ENCODE measurements at regions not wholly inside any gene's neighbourhood (a gene's known extent, or its start where the extent isn't known, plus 50 kb on each side); places are given as distances from the start of the nearest gene placed in this dataset.

GRCh38 chr6:167668754-167669552, 157.8 kb upstream of the AFDN start:
- BruUV-seq (replicated peaks) = no TSS peak
- no peaks in the 10 kb centered on the region for H3K9me3 ChIP-seq (replicated peaks; ENCODE audit: control insufficient read depth, insufficient read depth, low read length)

More at GRCh38 chr6:167668754-167669552, 157.8 kb upstream of the AFDN start:
- H3K4me2 ChIP-seq (ENCODE audit: insufficient read depth, low read length) = no peak overlapping the region
- DNase-seq (ENCODE audit: low read depth, low spot score) (no peak), FAIRE-seq (no peak)
- no peaks in the 10 kb centered on the region for H3K79me2 ChIP-seq (ENCODE audit: control insufficient read depth, insufficient read depth, low read length)
- no peak overlapping the region for H2AFZ ChIP-seq (ENCODE audit: low read depth, low read length)
- dilution Hi-C loops (cut with MboI; ENCODE audit: extremely low pct_ligation_motif_present, low sequenced_read_pairs) (no loop called here), intact Hi-C loops (cut with micrococcal nuclease) (no loop called here)
- H3K27ac ChIP-seq (ENCODE audit: insufficient read depth, low read depth, low read length) = no peak overlapping the region
- no peaks in the 10 kb centered on the region for H3K4me1 ChIP-seq (ENCODE audit: control insufficient read depth, extremely low read depth, insufficient read depth, low read length)
- TF ChIP-seq, protein P1, sequence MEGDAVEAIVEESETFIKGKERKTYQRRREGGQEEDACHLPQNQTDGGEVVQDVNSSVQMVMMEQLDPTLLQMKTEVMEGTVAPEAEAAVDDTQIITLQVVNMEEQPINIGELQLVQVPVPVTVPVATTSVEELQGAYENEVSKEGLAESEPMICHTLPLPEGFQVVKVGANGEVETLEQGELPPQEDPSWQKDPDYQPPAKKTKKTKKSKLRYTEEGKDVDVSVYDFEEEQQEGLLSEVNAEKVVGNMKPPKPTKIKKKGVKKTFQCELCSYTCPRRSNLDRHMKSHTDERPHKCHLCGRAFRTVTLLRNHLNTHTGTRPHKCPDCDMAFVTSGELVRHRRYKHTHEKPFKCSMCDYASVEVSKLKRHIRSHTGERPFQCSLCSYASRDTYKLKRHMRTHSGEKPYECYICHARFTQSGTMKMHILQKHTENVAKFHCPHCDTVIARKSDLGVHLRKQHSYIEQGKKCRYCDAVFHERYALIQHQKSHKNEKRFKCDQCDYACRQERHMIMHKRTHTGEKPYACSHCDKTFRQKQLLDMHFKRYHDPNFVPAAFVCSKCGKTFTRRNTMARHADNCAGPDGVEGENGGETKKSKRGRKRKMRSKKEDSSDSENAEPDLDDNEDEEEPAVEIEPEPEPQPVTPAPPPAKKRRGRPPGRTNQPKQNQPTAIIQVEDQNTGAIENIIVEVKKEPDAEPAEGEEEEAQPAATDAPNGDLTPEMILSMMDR (IDR thresholded peaks at IDR 0.05; ENCODE audit: extremely low read depth in 1 of 2, insufficient read depth in 1 of 2, low read depth in 1 of 2, low read length in 2 of 2) = no peak
- TF ChIP-seq EZH2 (IDR thresholded peaks at IDR 0.05; ENCODE audit: borderline replicate concordance, low read depth, low read length, severe bottlenecking) (no peak), MYC (IDR thresholded peaks at IDR 0.05; ENCODE audit: low read depth, low read length) (no peak), GATA2 (IDR thresholded peaks at IDR 0.05; ENCODE audit: insufficient read depth, insufficient read length, low read depth, low read length) (no peak), JUN (IDR thresholded peaks at IDR 0.05; ENCODE audit: borderline replicate concordance, insufficient read depth, insufficient read length, low read depth) (no peak), POLR2AphosphoS5 (IDR thresholded peaks at IDR 0.05; ENCODE audit: insufficient read depth, low read depth, low read length) (no peak), POLR2A (IDR thresholded peaks at IDR 0.05; ENCODE audit: low read depth, low read length) (no peak), FOS (IDR thresholded peaks at IDR 0.05; ENCODE audit: borderline replicate concordance, insufficient read depth, low read length) (no peak)
- TF ChIP-seq, protein P2, sequence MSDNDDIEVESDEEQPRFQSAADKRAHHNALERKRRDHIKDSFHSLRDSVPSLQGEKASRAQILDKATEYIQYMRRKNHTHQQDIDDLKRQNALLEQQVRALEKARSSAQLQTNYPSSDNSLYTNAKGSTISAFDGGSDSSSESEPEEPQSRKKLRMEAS (IDR thresholded peaks at IDR 0.05; ENCODE audit: insufficient read depth, insufficient read length) = no peak
- no peak overlapping the region for H3K9ac ChIP-seq (replicated peaks; ENCODE audit: extremely low read depth, insufficient read depth, low read length)
- H3K9me1 ChIP-seq (replicated peaks; ENCODE audit: control insufficient read depth, extremely low read depth, insufficient read depth, low read length) = no peaks in the 10 kb centered on the region
- H4K20me1 ChIP-seq (replicated peaks; ENCODE audit: control insufficient read depth, extremely low read depth, insufficient read depth, low read length) = no peaks in the 10 kb centered on the region
- CTCF ChIA-PET = no interaction called here
- POLR2A ChIA-PET = no interaction called here
- no peaks in the 10 kb centered on the region for H3K27me3 ChIP-seq (ENCODE audit: control insufficient read depth in 2 of 2, insufficient read depth in 2 of 2, low read length in 2 of 2)
- no peak overlapping the region for H3K4me3 ChIP-seq (replicated peaks in 1 of 3; ENCODE audit: insufficient read depth in 1 of 3, low read depth in 1 of 3, low read length in 3 of 3)
- no peaks in the 10 kb centered on the region for H3K36me3 ChIP-seq (ENCODE audit: control insufficient read depth in 2 of 2, extremely low read depth in 1 of 2, insufficient read depth in 2 of 2, low read length in 2 of 2)

Data from endothelial cell of umbilical vein (primary cell).